Peyer's patch (tissue), 4 donors: ENCODE measurements at regions not wholly inside any gene's neighbourhood (a gene's known extent, or its start where the extent isn't known, plus 50 kb on each side); places are given as distances from the start of the nearest gene placed in this dataset.

Experiments used
- DNase-seq, 3 donors: peaks; one replicate each; pipeline ENCODE4 v3.0.0-alpha.2; 2017 to 2019
- H3K27ac ChIP-seq, 4 donors: fragments of 200-600 bp; sonication (generic); one replicate each; pipeline ENCODE4 v1.5.1; 2016 to 2019
- H3K27me3 ChIP-seq, 2 donors: fragments of 200-600 bp; sonication (generic); one replicate each; pipeline ENCODE4 v1.5.1; 2019
- H3K36me3 ChIP-seq, 3 donors: fragments of 200-600 bp; sonication (generic); one replicate each; pipeline ENCODE4 v1.5.1; 2016 to 2019
- H3K4me1 ChIP-seq, 4 donors: fragments of 200-600 bp; sonication (generic); one replicate each; pipeline ENCODE4 v1.5.1; 2016 to 2019
- H3K4me3 ChIP-seq, 4 donors: fragments of 200-600 bp; sonication (generic); 1 replicate in 3 of 4; 2 replicates in 1 of 4; pipeline ENCODE4 v1.5.1; 2016 to 2019; ENCODE audit warnings: mild to moderate bottlenecking in 1 of 4
- H3K9me3 ChIP-seq, 4 donors: fragments of 200-600 bp; sonication (generic); one replicate each; pipeline ENCODE4 v1.5.1; 2016 to 2019; ENCODE audit warnings: mild to moderate bottlenecking in 1 of 4
- CTCF ChIP-seq, 6 experiments: fragments of 450-650 bp in 4 of 6; fragments of 200-600 bp in 2 of 6; sonication (generic) in 1 of 6; IDR thresholded peaks; one replicate each; pipeline ENCODE4 v1.5.1; 2017 to 2019; ENCODE audit warnings: antibody characterized with exemption in 6 of 6, mild to moderate bottlenecking in 3 of 6, moderate library complexity in 1 of 6
- POLR2A ChIP-seq, 2 donors: fragments of 450-650 bp; IDR thresholded peaks; one replicate each; pipeline ENCODE4 v1.5.1; 2017; ENCODE audit warnings: antibody characterized with exemption in 2 of 2, mild to moderate bottlenecking in 2 of 2, moderate library complexity in 2 of 2

GRCh38 chr18:66990909-66991308 lies 387.0 kb upstream of the CDH19 start:
- no peaks in the 10 kb centered on the region for H3K36me3 ChIP-seq
- no peak for TF ChIP-seq POLR2A (IDR thresholded peaks at IDR 0.05)
- TF ChIP-seq CTCF (IDR thresholded peaks at IDR 0.05), result no peak
- H3K9me3 ChIP-seq, result no peaks in the 10 kb centered on the region
- no peaks in the 10 kb centered on the region for H3K27me3 ChIP-seq
- no peak overlapping the region for H3K4me3 ChIP-seq
- DNase-seq, result no peak
- no peaks in the 10 kb centered on the region for H3K4me1 ChIP-seq
- H3K27ac ChIP-seq, result no peak overlapping the region

GRCh38 chr18:66979009-66979408 lies 375.1 kb upstream of the CDH19 start:
- no peak overlapping the region for H3K27ac ChIP-seq
- no peaks in the 10 kb centered on the region for H3K9me3 ChIP-seq
- DNase-seq, result no peak
- no peak for TF ChIP-seq POLR2A (IDR thresholded peaks at IDR 0.05)
- no peak for TF ChIP-seq CTCF (IDR thresholded peaks at IDR 0.05)
- H3K4me3 ChIP-seq, result no peak overlapping the region
- no peaks in the 10 kb centered on the region for H3K36me3 ChIP-seq
- no peaks in the 10 kb centered on the region for H3K4me1 ChIP-seq
- no peaks in the 10 kb centered on the region for H3K27me3 ChIP-seq

- no peaks in the 10 kb centered on the region for H3K4me1 ChIP-seq
- no peak overlapping the region for H3K4me3 ChIP-seq
- DNase-seq, result no peak
- H3K36me3 ChIP-seq, result no peaks in the 10 kb centered on the region
- TF ChIP-seq CTCF (IDR thresholded peaks at IDR 0.05) (no peak), POLR2A (IDR thresholded peaks at IDR 0.05) (no peak)
- H3K27ac ChIP-seq, result no peak overlapping the region
- H3K9me3 ChIP-seq, result no peaks in the 10 kb centered on the region
- H3K27me3 ChIP-seq, result no peaks in the 10 kb centered on the region
These were observed 368.8 kb upstream of the CDH19 start for GRCh38 chr18:66972681-66973080.

GRCh38 chr18:66971960-66972359 lies 368.1 kb upstream of the CDH19 start:
- TF ChIP-seq CTCF (IDR thresholded peaks at IDR 0.05), result no peak
- TF ChIP-seq POLR2A (IDR thresholded peaks at IDR 0.05), result no peak
- no peaks in the 10 kb centered on the region for H3K27me3 ChIP-seq
- H3K27ac ChIP-seq, result no peak overlapping the region
- H3K9me3 ChIP-seq, result no peaks in the 10 kb centered on the region
- no peak overlapping the region for H3K4me3 ChIP-seq
- no peak for DNase-seq
- H3K36me3 ChIP-seq, result no peaks in the 10 kb centered on the region
- H3K4me1 ChIP-seq, result no peaks in the 10 kb centered on the region

GRCh38 chr18:66966171-66966570 lies 362.3 kb upstream of the CDH19 start:
- DNase-seq, result no peak
- Histone ChIP-seq H3K4me1 (no peaks in the 10 kb centered on the region), H3K36me3 (no peaks in the 10 kb centered on the region), H3K27ac (no peak overlapping the region), H3K27me3 (no peaks in the 10 kb centered on the region), H3K4me3 (no peak overlapping the region), H3K9me3 (no peaks in the 10 kb centered on the region)
- no peak for TF ChIP-seq POLR2A (IDR thresholded peaks at IDR 0.05)
- no peak for TF ChIP-seq CTCF (IDR thresholded peaks at IDR 0.05)

GRCh38 chr18:66958309-66958708 lies 354.4 kb upstream of the CDH19 start:
- no peak for DNase-seq
- Histone ChIP-seq H3K36me3 (no peaks in the 10 kb centered on the region), H3K4me3 (no peak overlapping the region), H3K4me1 (no peaks in the 10 kb centered on the region), H3K27ac (no peak overlapping the region), H3K9me3 (no peaks in the 10 kb centered on the region), H3K27me3 (no peaks in the 10 kb centered on the region)
- TF ChIP-seq POLR2A (IDR thresholded peaks at IDR 0.05) (no peak), CTCF (IDR thresholded peaks at IDR 0.05) (no peak)
